A549 (cell line): ENCODE measurements at regions not wholly inside any gene's neighbourhood (a gene's known extent, or its start where the extent isn't known, plus 50 kb on each side); places are given as distances from the start of the nearest gene placed in this dataset.

Experiments used
- ATAC-seq, 2 experiments: fragments of 200-7000 bp in 1 of 2; fragments of >200 bp in 1 of 2; cut with Nextera tagmentation in 1 of 2; cut with Tn5 transposase in 1 of 2; 3 replicates each; pipeline versions ENCODE4 v1.8.0 to v1.9.1; 2018 to 2020; ENCODE audit warnings: mild to moderate bottlenecking in 1 of 2, moderate library complexity in 1 of 2
- CTCF ChIA-PET: fragments of 300-600 bp; sonication (Branson Sonifier 250); formaldehyde crosslinking; extraction: SDS; loops from one replicate; lab custom pipeline; 2021; ENCODE audit warnings: antibody characterized with exemption, inconsistent platforms; lab: Yijun Ruan, JAX
- POLR2A ChIA-PET: fragments of 350-600 bp; formaldehyde crosslinking; extraction: SDS; loops from one replicate; lab custom pipeline; 2021; ENCODE audit warnings: antibody characterized with exemption, inconsistent platforms; lab: Yijun Ruan, JAX
- DNase-seq, 2 experiments: peaks; one replicate each; pipeline versions ENCODE4 v3.0.0 to v3.0.0-alpha.2; 2011 to 2016; ENCODE audit warnings: low read depth in 1 of 2, low spot score in 1 of 2
- FAIRE-seq: peaks from 2 replicates; lab custom pipeline; 2011; peaks lifted over from hg19 to GRCh38; lab: Jason Lieb, UNC
- H3K27ac ChIP-seq, 2 experiments: fragments of >200 bp; sonication (Bioruptor Twin); formaldehyde crosslinking; 3 replicates each; pipeline ENCODE4 v1.5.1; 2016 to 2017
- H3K4me1 ChIP-seq: fragments of >200 bp; sonication (Bioruptor Twin); formaldehyde crosslinking; 3 replicates; pipeline ENCODE4 v1.6.1; 2016
- H3K4me2 ChIP-seq: fragments of >200 bp; sonication (Bioruptor Twin); formaldehyde crosslinking; 3 replicates; pipeline ENCODE4 v1.6.1; 2016
- H3K4me3 ChIP-seq: fragments of >200 bp; sonication (Bioruptor Twin); formaldehyde crosslinking; 3 replicates; pipeline ENCODE4 v1.5.1; 2016
- H3K9me3 ChIP-seq: fragments of >200 bp; sonication (Bioruptor Twin); formaldehyde crosslinking; 3 replicates; pipeline ENCODE4 v1.6.1; 2016
- FOSL2 ChIP-seq, 2 experiments: fragments of 450-650 bp in 1 of 2; fragments of >200 bp in 1 of 2; sonication (Bioruptor Twin) in 1 of 2; formaldehyde crosslinking; IDR thresholded peaks; 2 replicates each; pipeline versions ENCODE4 v1.5.0 to v1.6.1; 2016 to 2020; ENCODE audit warnings: mild to moderate bottlenecking in 1 of 2, moderate library complexity in 1 of 2
- HDAC2 ChIP-seq: fragments of 200-600 bp; sonication (generic); IDR thresholded peaks from 2 replicates; pipeline ENCODE4 v1.6.1; 2016
- HOXB5 ChIP-seq: fragments of 250-450 bp; sonication (Bioruptor Pico); IDR thresholded peaks from 2 replicates; pipeline ENCODE4 v1.5.0; 2020; ENCODE audit warnings: mild to moderate bottlenecking, moderate library complexity
- JUNB ChIP-seq: fragments of >200 bp; sonication (Bioruptor Twin); formaldehyde crosslinking; IDR thresholded peaks from 2 replicates; pipeline ENCODE4 v1.6.1; 2016
- MAZ ChIP-seq: fragments of 150-350 bp; IDR thresholded peaks from 2 replicates; pipeline ENCODE4 v1.6.1; 2014; ENCODE audit warnings: antibody characterized with exemption, low read depth, low read length, borderline replicate concordance
- PBX3 ChIP-seq: IDR thresholded peaks from 2 replicates; pipeline ENCODE4 v1.6.1; 2012
- POLR2AphosphoS2 ChIP-seq: conservative IDR thresholded peaks from 2 replicates; pipeline ENCODE4 v1.6.1; 2012; ENCODE audit warnings: low read length, improper control_type of control experiment, inconsistent platforms
- REST ChIP-seq: fragments of 200-600 bp; sonication (generic); IDR thresholded peaks from 2 replicates; pipeline ENCODE4 v1.6.1; 2016; ENCODE audit warnings: antibody characterized with exemption, mild to moderate bottlenecking, moderate library complexity
- RNF2 ChIP-seq: fragments of 200-600 bp; sonication (generic); IDR thresholded peaks from 2 replicates; pipeline ENCODE4 v1.6.1; 2016; ENCODE audit warnings: low read depth, mild to moderate bottlenecking, antibody characterized with exemption, moderate library complexity, borderline replicate concordance
- SMC3 ChIP-seq: fragments of >200 bp; sonication (Bioruptor Twin); formaldehyde crosslinking; IDR thresholded peaks from 3 replicates; pipeline ENCODE4 v1.6.1; 2018; ENCODE audit warnings: inconsistent platforms
- USF2 ChIP-seq: fragments of 450-650 bp; IDR thresholded peaks from 2 replicates; pipeline ENCODE4 v1.6.1; 2014; ENCODE audit warnings: antibody characterized with exemption
- ZC3H11A ChIP-seq: fragments of 450-650 bp; IDR thresholded peaks from 2 replicates; pipeline ENCODE4 v1.6.1; 2014; ENCODE audit warnings: antibody characterized with exemption, mild to moderate bottlenecking
- WGBS: methylation state at CpG from one replicate; pipeline ENCODE4 v1.1.6; 2017; ENCODE audit errors: missing lambda C conversion rate; 5-methylcytosine and 5-hydroxymethylcytosine counted together
- TF ChIP-seq, protein P1 (sequence below): fragments of >200 bp; sonication (Bioruptor Twin); formaldehyde crosslinking; IDR thresholded peaks from 3 replicates; pipeline ENCODE4 v1.5.1; 2016

DNA sequence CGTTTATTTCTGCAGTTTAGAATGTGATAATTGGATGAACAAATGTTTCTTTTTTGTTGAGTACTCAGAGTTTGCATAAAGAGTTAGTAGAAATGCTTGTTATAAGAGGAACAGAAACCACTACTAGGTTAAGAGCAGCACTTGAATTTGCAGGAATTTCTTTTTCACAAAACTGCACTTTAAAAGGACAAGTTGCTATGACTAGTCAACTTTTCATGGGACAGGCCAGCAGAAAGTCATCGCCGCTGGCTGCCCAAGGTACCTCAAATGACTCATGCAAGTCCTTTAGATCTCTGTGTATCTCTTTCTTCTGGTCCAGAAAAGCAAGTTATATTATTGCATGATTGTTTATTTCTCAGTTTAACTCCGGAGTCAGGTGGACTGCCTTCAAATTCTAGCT lies 97.3 kb upstream of the HMHB1 start:
- POLR2A ChIA-PET: no interaction called here
- ATAC-seq (no peak; a peak in 1 of 6 replicates), FAIRE-seq (no peak), DNase-seq (peak in 1 of 2 experiments; percentile 17)
- CTCF ChIA-PET: interaction anchor here (1.5 kb wide), 1 partner anchor 10 kb away, joined by 4 read pairs; no protein-coding TSS in a partner anchor
- TF ChIP-seq FOSL2 (IDR thresholded peaks at IDR 0.05) (no peak), FOSL2 (CRISPR knock-in tag; IDR thresholded peaks at IDR 0.05) (peak; percentile 51; the same call in 1 of the 2 replicates), ZC3H11A (no peak)
- H3K27ac ChIP-seq: peak overlapping the region in 1 of 2 experiments; percentile 53; a peak in 2 of 6 replicates
- H3K4me1 ChIP-seq: peaks cover 15% of the 10 kb centered on the region
- no peaks in the 10 kb centered on the region for H3K9me3 ChIP-seq
- H3K4me2 ChIP-seq: peak overlapping the region; percentile 49
- 46% methylated on average over 4 of the region's 4 CpGs for WGBS
- H3K4me3 ChIP-seq: no peak overlapping the region

GRCh38 chr5:143713047-143714003 lies 98.6 kb upstream of the HMHB1 start:
- H3K4me2 ChIP-seq: no peak overlapping the region
- H3K27ac ChIP-seq: no peak overlapping the region
- FAIRE-seq (no peak), DNase-seq (no peak), ATAC-seq (no peak)
- peaks cover 15% of the 10 kb centered on the region for H3K4me1 ChIP-seq
- 91% methylated on average over 8 of the region's 8 CpGs for WGBS
- no peaks in the 10 kb centered on the region for H3K9me3 ChIP-seq
- TF ChIP-seq SMC3 (no peak), RNF2 (no peak), REST (no peak), HOXB5 (CRISPR knock-in tag) (no peak), POLR2AphosphoS2 (no peak), MAZ (no peak), PBX3 (no peak), HDAC2 (no peak), USF2 (no peak), JUNB (no peak)
- ChIA-PET CTCF (no interaction called here), POLR2A (no interaction called here)
- no peak overlapping the region for H3K4me3 ChIP-seq

GRCh38 chr5:143708672-143709071 lies 103.3 kb upstream of the HMHB1 start:
- Histone ChIP-seq H3K4me2 (no peak overlapping the region), H3K4me1 (no peaks in the 10 kb centered on the region), H3K4me3 (no peak overlapping the region), H3K27ac (no peak overlapping the region), H3K9me3 (no peaks in the 10 kb centered on the region)
- DNase-seq (no peak), FAIRE-seq (no peak), ATAC-seq (no peak)
- 92% methylated on average over 2 of the region's 2 CpGs for WGBS
- ChIA-PET CTCF (interaction anchor here (0.9 to 2.4 kb wide), 4 partner anchors 8 to 31 kb away, joined by 3 to 8 read pairs (median 4); no protein-coding TSS in a partner anchor), POLR2A (no interaction called here)
- TF ChIP-seq, protein P1, sequence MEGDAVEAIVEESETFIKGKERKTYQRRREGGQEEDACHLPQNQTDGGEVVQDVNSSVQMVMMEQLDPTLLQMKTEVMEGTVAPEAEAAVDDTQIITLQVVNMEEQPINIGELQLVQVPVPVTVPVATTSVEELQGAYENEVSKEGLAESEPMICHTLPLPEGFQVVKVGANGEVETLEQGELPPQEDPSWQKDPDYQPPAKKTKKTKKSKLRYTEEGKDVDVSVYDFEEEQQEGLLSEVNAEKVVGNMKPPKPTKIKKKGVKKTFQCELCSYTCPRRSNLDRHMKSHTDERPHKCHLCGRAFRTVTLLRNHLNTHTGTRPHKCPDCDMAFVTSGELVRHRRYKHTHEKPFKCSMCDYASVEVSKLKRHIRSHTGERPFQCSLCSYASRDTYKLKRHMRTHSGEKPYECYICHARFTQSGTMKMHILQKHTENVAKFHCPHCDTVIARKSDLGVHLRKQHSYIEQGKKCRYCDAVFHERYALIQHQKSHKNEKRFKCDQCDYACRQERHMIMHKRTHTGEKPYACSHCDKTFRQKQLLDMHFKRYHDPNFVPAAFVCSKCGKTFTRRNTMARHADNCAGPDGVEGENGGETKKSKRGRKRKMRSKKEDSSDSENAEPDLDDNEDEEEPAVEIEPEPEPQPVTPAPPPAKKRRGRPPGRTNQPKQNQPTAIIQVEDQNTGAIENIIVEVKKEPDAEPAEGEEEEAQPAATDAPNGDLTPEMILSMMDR: no peak
- TF ChIP-seq, all 56 proteins: peak for 0
